ENCODE measurements at regions not wholly inside any gene's neighbourhood (a gene's known extent, or its start where the extent isn't known, plus 50 kb on each side); places are given as distances from the start of the nearest gene placed in this dataset.

- H3K4me3 ChIP-seq (ENCODE audit: low read length), result no peak overlapping the region
- no peak for DNase-seq (ENCODE audit: low read depth)
- TF ChIP-seq CTCF (conservative IDR thresholded peaks at IDR 0.05; ENCODE audit: low read depth, low read length), result no peak
Observed at GRCh38 chr18:27688581-27688980, 488.3 kb downstream of the CDH2 start.

GRCh38 chr18:27687351-27687979, 489.5 kb downstream of the CDH2 start:
- H3K4me3 ChIP-seq (ENCODE audit: low read length), result no peak overlapping the region
- no peak for DNase-seq (ENCODE audit: low read depth)
- no peak for TF ChIP-seq CTCF (conservative IDR thresholded peaks at IDR 0.05; ENCODE audit: low read depth, low read length)

GRCh38 chr18:27685807-27686412, 491.0 kb downstream of the CDH2 start:
- DNase-seq (ENCODE audit: low read depth), result no peak
- peak; percentile 88 for TF ChIP-seq CTCF (conservative IDR thresholded peaks at IDR 0.05; ENCODE audit: low read depth, low read length)
- H3K4me3 ChIP-seq (ENCODE audit: low read length), result no peak overlapping the region

- DNase-seq (ENCODE audit: low read depth), result no peak
- TF ChIP-seq CTCF (conservative IDR thresholded peaks at IDR 0.05; ENCODE audit: low read depth, low read length), result no peak
- no peak overlapping the region for H3K4me3 ChIP-seq (ENCODE audit: low read length)
Observed at GRCh38 chr18:27685091-27685490, 491.8 kb downstream of the CDH2 start.

- no peak for TF ChIP-seq CTCF (conservative IDR thresholded peaks at IDR 0.05; ENCODE audit: low read depth, low read length)
- no peak for DNase-seq (ENCODE audit: low read depth)
- H3K4me3 ChIP-seq (ENCODE audit: low read length), result no peak overlapping the region
Observed at GRCh38 chr18:27674411-27674810, 489.3 kb upstream of the CHST9 start.

GRCh38 chr18:27673861-27674260, 488.8 kb upstream of the CHST9 start:
- no peak overlapping the region for H3K4me3 ChIP-seq (ENCODE audit: low read length)
- DNase-seq (ENCODE audit: low read depth), result no peak
- TF ChIP-seq CTCF (conservative IDR thresholded peaks at IDR 0.05; ENCODE audit: low read depth, low read length), result no peak

GRCh38 chr18:27668158-27668557, 483.1 kb upstream of the CHST9 start:
- no peak overlapping the region for H3K4me3 ChIP-seq (ENCODE audit: low read length)
- TF ChIP-seq CTCF (conservative IDR thresholded peaks at IDR 0.05; ENCODE audit: low read depth, low read length), result no peak
- no peak for DNase-seq (ENCODE audit: low read depth)

All from retinal pigment epithelial cell (primary cell).